ENCODE measurements at regions not wholly inside any gene's neighbourhood (a gene's known extent, or its start where the extent isn't known, plus 50 kb on each side); places are given as distances from the start of the nearest gene placed in this dataset.
A peak's percentile ranks its signal among the peaks of the same experiment; 100 is the strongest.

GRCh38 chr2:241951920-241952319 lies 82.4 kb downstream of the RTP5 start:
- peak in 1 of 2 donors; percentile 31 for DNase-seq (ENCODE audit: low spot score in 2 of 2)
- TF ChIP-seq POLR2A (IDR thresholded peaks at IDR 0.05) (no peak), CTCF (IDR thresholded peaks at IDR 0.05) (no peak)
- no peak overlapping the region for H3K4me3 ChIP-seq (ENCODE audit: low read depth, poor library complexity, severe bottlenecking)
- 92 to 93% methylated on average over 11 of the region's 11 CpGs for WGBS, 2 donors
- intact Hi-C loops (cut with DNase I; ENCODE audit: low total_unique reads) = no loop called here

GRCh38 chr2:241952816-241953215 lies 83.3 kb downstream of the RTP5 start:
- no peak overlapping the region for H3K4me3 ChIP-seq (ENCODE audit: low read depth, poor library complexity, severe bottlenecking)
- WGBS, 2 donors = 83 to 89% methylated on average over 16 of the region's 16 CpGs
- intact Hi-C loops (cut with DNase I; ENCODE audit: low total_unique reads) = no loop called here
- DNase-seq (ENCODE audit: low spot score in 2 of 2) = peak in 1 of 2 donors; percentile 48
- TF ChIP-seq CTCF (IDR thresholded peaks at IDR 0.05) (no peak), POLR2A (IDR thresholded peaks at IDR 0.05) (no peak)

GRCh38 chr2:241953324-241953928 lies 83.9 kb downstream of the RTP5 start:
- no peak overlapping the region for H3K4me3 ChIP-seq (ENCODE audit: low read depth, poor library complexity, severe bottlenecking)
- TF ChIP-seq POLR2A (IDR thresholded peaks at IDR 0.05) (no peak), CTCF (IDR thresholded peaks at IDR 0.05) (no peak)
- WGBS, 2 donors = 91 to 94% methylated on average over 24 to 25 of the region's 33 CpGs
- peak in 1 of 2 donors; percentile 74 for DNase-seq (ENCODE audit: low spot score in 2 of 2)
- intact Hi-C loops (cut with DNase I; ENCODE audit: low total_unique reads) = no loop called here

GRCh38 chr2:241956521-241957110 lies 87.1 kb downstream of the RTP5 start:
- DNase-seq (ENCODE audit: low spot score in 2 of 2) = peak in 1 of 2 donors; percentile 64
- 89 to 95% methylated on average over 13 of the region's 13 CpGs for WGBS, 2 donors
- H3K4me3 ChIP-seq (ENCODE audit: low read depth, poor library complexity, severe bottlenecking) = no peak overlapping the region
- TF ChIP-seq CTCF (IDR thresholded peaks at IDR 0.05) (no peak), POLR2A (IDR thresholded peaks at IDR 0.05) (no peak)
- intact Hi-C loops (cut with DNase I; ENCODE audit: low total_unique reads) = no loop called here

GRCh38 chr2:241957276-241957675 lies 87.7 kb downstream of the RTP5 start:
- DNase-seq (ENCODE audit: low spot score in 2 of 2) = peak in 1 of 2 donors; percentile 71
- 87 to 95% methylated on average over 14 of the region's 14 CpGs for WGBS, 2 donors
- H3K4me3 ChIP-seq (ENCODE audit: low read depth, poor library complexity, severe bottlenecking) = no peak overlapping the region
- TF ChIP-seq CTCF (IDR thresholded peaks at IDR 0.05) (no peak), POLR2A (IDR thresholded peaks at IDR 0.05) (no peak)
- intact Hi-C loops (cut with DNase I; ENCODE audit: low total_unique reads) = no loop called here

Measured in lower leg skin (tissue), 4 donors.